CD4-positive, CD25-positive, alpha-beta regulatory T cell (primary cell): ENCODE measurements at regions not wholly inside any gene's neighbourhood (a gene's known extent, or its start where the extent isn't known, plus 50 kb on each side); places are given as distances from the start of the nearest gene placed in this dataset.

Experiments
- ATAC-seq, 2 donors: fragments of 150-1000 bp; cut with Tn5 transposase; one replicate each; pipeline ENCODE4 v1.10.0; 2021; ENCODE audit warnings: low read depth in 2 of 2, moderate number of reproducible peaks in 2 of 2, moderate library complexity in 1 of 2
- DNase-seq, 3 donors: peaks; one replicate each; pipeline versions ENCODE4 v3.0.0 to v3.0.0-alpha.2; 2012 to 2022; ENCODE audit warnings: mixed read lengths in 1 of 3
- H3K27ac ChIP-seq: one replicate; pipeline ENCODE4 v1.7.0; 2013; ENCODE audit warnings: mild to moderate bottlenecking, low read length; ENCODE audit not compliant: insufficient read depth, poor library complexity, severe bottlenecking
- H3K27me3 ChIP-seq: one replicate; pipeline ENCODE4 v1.7.0; 2013; ENCODE audit warnings: low read length; ENCODE audit not compliant: control insufficient read depth, insufficient read depth
- H3K36me3 ChIP-seq: one replicate; pipeline ENCODE4 v1.7.0; 2013; ENCODE audit warnings: mild to moderate bottlenecking, low read length, moderate library complexity; ENCODE audit not compliant: control insufficient read depth, insufficient read depth
- H3K4me1 ChIP-seq: 2 replicates; pipeline ENCODE4 v1.7.0; 2013; ENCODE audit warnings: mild to moderate bottlenecking, low read length; ENCODE audit not compliant: insufficient read depth, control insufficient read depth, poor library complexity, severe bottlenecking
- H3K4me3 ChIP-seq: one replicate; pipeline ENCODE4 v1.7.0; 2013; ENCODE audit warnings: low read depth, mild to moderate bottlenecking, low read length, moderate library complexity
- H3K9me3 ChIP-seq, 2 experiments: 1 replicate in 1 of 2; 2 replicates in 1 of 2; pipeline ENCODE4 v1.7.0; 2013; ENCODE audit warnings: low read length in 2 of 2, mild to moderate bottlenecking in 1 of 2, moderate library complexity in 1 of 2; ENCODE audit not compliant: control insufficient read depth in 2 of 2
- H3K27ac Mint-ChIP-seq, 3 donors: one replicate each; pipeline ENCODE4 v1.8.0; 2020 to 2022; ENCODE audit warnings: mild to moderate bottlenecking in 3 of 3, mixed read lengths in 3 of 3, moderate library complexity in 2 of 3
- H3K27me3 Mint-ChIP-seq: one replicate; pipeline ENCODE4 v1.8.0; 2022; ENCODE audit warnings: mild to moderate bottlenecking, mixed read lengths
- H3K36me3 Mint-ChIP-seq: one replicate; pipeline ENCODE4 v1.8.0; 2020; ENCODE audit warnings: mixed read lengths
- H3K4me1 Mint-ChIP-seq, 4 donors: one replicate each; pipeline ENCODE4 v1.8.0; 2020 to 2022; ENCODE audit warnings: mixed read lengths in 4 of 4, mild to moderate bottlenecking in 1 of 4
- H3K4me3 Mint-ChIP-seq, 4 donors: one replicate each; pipeline ENCODE4 v1.8.0; 2020 to 2022; ENCODE audit warnings: mild to moderate bottlenecking in 4 of 4, mixed read lengths in 4 of 4, moderate library complexity in 3 of 4
- H3K9me3 Mint-ChIP-seq, 7 donors: one replicate each; pipeline ENCODE4 v1.8.0; 2020 to 2022; ENCODE audit warnings: mixed read lengths in 7 of 7, mild to moderate bottlenecking in 3 of 7, moderate library complexity in 2 of 7

GRCh38 chr12:77569876-77570275 is 260.8 kb upstream of the NAV3 start:
- Histone ChIP-seq H3K4me3 (no peak overlapping the region), H3K9me3 (no peaks in the 10 kb centered on the region), H3K4me1 (no peaks in the 10 kb centered on the region), H3K36me3 (no peaks in the 10 kb centered on the region), H3K27ac (no peak overlapping the region), H3K27me3 (no peaks in the 10 kb centered on the region)
- no peaks in the 10 kb centered on the region for H3K36me3 Mint-ChIP-seq
- peaks cover 0 to 13% (median 5%) of the 10 kb centered on the region in 7 donors for H3K9me3 Mint-ChIP-seq
- H3K27me3 Mint-ChIP-seq: peaks cover 4% of the 10 kb centered on the region
- H3K27ac Mint-ChIP-seq: no peak overlapping the region
- DNase-seq: no peak
- no peak for ATAC-seq
- H3K4me1 Mint-ChIP-seq: no peaks in the 10 kb centered on the region
- no peak overlapping the region for H3K4me3 Mint-ChIP-seq

- H3K4me1 ChIP-seq: no peaks in the 10 kb centered on the region
- ATAC-seq (no peak), DNase-seq (no peak)
- no peak overlapping the region for H3K4me3 ChIP-seq
- H3K27ac ChIP-seq: no peak overlapping the region
- H3K36me3 ChIP-seq: no peaks in the 10 kb centered on the region
- H3K27me3 Mint-ChIP-seq: no peaks in the 10 kb centered on the region
- H3K27ac Mint-ChIP-seq: no peak overlapping the region
- no peak overlapping the region for H3K4me3 Mint-ChIP-seq
- no peaks in the 10 kb centered on the region for H3K36me3 Mint-ChIP-seq
- H3K9me3 Mint-ChIP-seq: peaks cover 1 to 16% (median 5%) of the 10 kb centered on the region in 7 donors
- no peaks in the 10 kb centered on the region for H3K27me3 ChIP-seq
- H3K9me3 ChIP-seq: no peaks in the 10 kb centered on the region
- no peaks in the 10 kb centered on the region for H3K4me1 Mint-ChIP-seq
Observed at GRCh38 chr12:77560714-77561113, 270.0 kb upstream of the NAV3 start.

- Histone ChIP-seq H3K36me3 (no peaks in the 10 kb centered on the region), H3K4me1 (no peaks in the 10 kb centered on the region), H3K9me3 (no peaks in the 10 kb centered on the region), H3K4me3 (no peak overlapping the region), H3K27me3 (no peaks in the 10 kb centered on the region), H3K27ac (no peak overlapping the region)
- no peak overlapping the region for H3K4me3 Mint-ChIP-seq
- no peak overlapping the region for H3K27ac Mint-ChIP-seq
- DNase-seq (no peak), ATAC-seq (no peak)
- no peaks in the 10 kb centered on the region for H3K27me3 Mint-ChIP-seq
- no peaks in the 10 kb centered on the region for H3K4me1 Mint-ChIP-seq
- H3K9me3 Mint-ChIP-seq: peaks cover 0 to 17% (median 5%) of the 10 kb centered on the region in 7 donors
- H3K36me3 Mint-ChIP-seq: no peaks in the 10 kb centered on the region
Observed at GRCh38 chr12:77559400-77560074, 271.2 kb upstream of the NAV3 start.

DNA sequence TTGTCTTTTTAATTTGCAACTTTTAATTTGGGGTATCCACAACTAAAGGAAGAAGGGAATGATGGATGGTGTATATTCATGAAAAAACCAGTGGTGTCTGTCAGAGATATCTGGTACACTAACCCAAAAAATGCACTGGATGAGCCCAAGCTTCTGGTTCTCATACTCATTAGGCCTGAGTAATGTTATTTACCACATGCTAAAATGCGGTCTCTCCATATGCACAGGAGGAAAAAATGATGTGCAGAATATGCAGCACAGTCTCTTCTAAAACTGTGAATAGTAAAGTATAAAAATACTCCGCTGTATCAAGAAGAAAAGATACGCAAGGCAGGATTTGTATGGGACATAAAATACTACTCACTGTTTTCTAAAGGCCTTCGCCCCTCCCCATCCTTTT is 275.6 kb upstream of the NAV3 start:
- Histone ChIP-seq H3K4me3 (no peak overlapping the region), H3K4me1 (no peaks in the 10 kb centered on the region), H3K9me3 (no peaks in the 10 kb centered on the region), H3K36me3 (no peaks in the 10 kb centered on the region), H3K27ac (no peak overlapping the region), H3K27me3 (no peaks in the 10 kb centered on the region)
- Mint-ChIP-seq H3K36me3 (no peaks in the 10 kb centered on the region), H3K4me3 (no peak overlapping the region), H3K4me1 (peaks cover 0 to 2% (median 0%) of the 10 kb centered on the region in 4 donors), H3K27ac (no peak overlapping the region), H3K9me3 (peaks cover 0 to 17% (median 3%) of the 10 kb centered on the region in 7 donors), H3K27me3 (no peaks in the 10 kb centered on the region)
- ATAC-seq (no peak), DNase-seq (no peak)

GRCh38 chr12:77553976-77554619 is 276.6 kb upstream of the NAV3 start:
- H3K9me3 Mint-ChIP-seq: peaks cover 0 to 15% (median 3%) of the 10 kb centered on the region in 7 donors
- peaks cover 0 to 2% (median 0%) of the 10 kb centered on the region in 4 donors for H3K4me1 Mint-ChIP-seq
- H3K9me3 ChIP-seq: no peaks in the 10 kb centered on the region
- H3K4me3 ChIP-seq: no peak overlapping the region
- ATAC-seq (no peak), DNase-seq (no peak)
- H3K4me3 Mint-ChIP-seq: no peak overlapping the region
- no peaks in the 10 kb centered on the region for H3K36me3 Mint-ChIP-seq
- no peak overlapping the region for H3K27ac ChIP-seq
- H3K4me1 ChIP-seq: no peaks in the 10 kb centered on the region
- H3K27me3 Mint-ChIP-seq: no peaks in the 10 kb centered on the region
- H3K36me3 ChIP-seq: no peaks in the 10 kb centered on the region
- no peaks in the 10 kb centered on the region for H3K27me3 ChIP-seq
- H3K27ac Mint-ChIP-seq: no peak overlapping the region

- Histone ChIP-seq H3K36me3 (no peaks in the 10 kb centered on the region), H3K27ac (no peak overlapping the region), H3K4me3 (no peak overlapping the region), H3K9me3 (no peaks in the 10 kb centered on the region), H3K27me3 (no peaks in the 10 kb centered on the region), H3K4me1 (no peaks in the 10 kb centered on the region)
- no peak overlapping the region for H3K27ac Mint-ChIP-seq
- no peaks in the 10 kb centered on the region for H3K36me3 Mint-ChIP-seq
- H3K27me3 Mint-ChIP-seq: no peaks in the 10 kb centered on the region
- no peak overlapping the region for H3K4me3 Mint-ChIP-seq
- ATAC-seq (no peak), DNase-seq (no peak)
- peaks cover 0 to 2% (median 0%) of the 10 kb centered on the region in 4 donors for H3K4me1 Mint-ChIP-seq
- H3K9me3 Mint-ChIP-seq: peaks cover 0 to 12% (median 2%) of the 10 kb centered on the region in 7 donors
Observed at GRCh38 chr12:77549383-77550128, 281.1 kb upstream of the NAV3 start.

DNA sequence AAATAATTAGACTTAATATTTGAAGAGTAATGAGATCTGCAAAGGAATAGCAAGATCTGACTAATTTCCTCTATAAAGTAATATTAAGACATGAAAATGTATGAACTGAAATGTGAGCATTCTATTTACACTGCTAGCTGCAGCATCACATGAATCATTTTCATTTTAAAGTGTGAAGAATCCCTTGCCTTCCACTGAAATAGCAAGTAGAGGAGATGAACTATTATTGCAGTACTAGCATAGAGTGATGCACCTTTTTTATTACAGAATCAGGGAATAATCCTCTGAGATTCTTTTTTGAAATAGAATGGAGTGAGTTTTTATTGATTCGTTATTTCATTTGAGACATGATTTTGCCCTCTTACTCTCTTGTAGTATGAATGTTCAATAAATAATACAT is 281.9 kb upstream of the NAV3 start:
- H3K4me3 Mint-ChIP-seq: no peak overlapping the region
- no peaks in the 10 kb centered on the region for H3K4me1 ChIP-seq
- no peaks in the 10 kb centered on the region for H3K4me1 Mint-ChIP-seq
- H3K27ac Mint-ChIP-seq: no peak overlapping the region
- no peaks in the 10 kb centered on the region for H3K27me3 ChIP-seq
- no peaks in the 10 kb centered on the region for H3K36me3 Mint-ChIP-seq
- no peaks in the 10 kb centered on the region for H3K9me3 ChIP-seq
- ATAC-seq (no peak), DNase-seq (no peak)
- H3K36me3 ChIP-seq: no peaks in the 10 kb centered on the region
- peaks cover 0 to 14% (median 3%) of the 10 kb centered on the region in 7 donors for H3K9me3 Mint-ChIP-seq
- H3K4me3 ChIP-seq: no peak overlapping the region
- H3K27ac ChIP-seq: no peak overlapping the region
- H3K27me3 Mint-ChIP-seq: no peaks in the 10 kb centered on the region
